Erythroblast (primary cell): ENCODE measurements at regions not wholly inside any gene's neighbourhood (a gene's known extent, or its start where the extent isn't known, plus 50 kb on each side); places are given as distances from the start of the nearest gene placed in this dataset.

Source experiments
- DNase-seq, 2 experiments: peaks; one replicate each; lab custom pipeline; 2025; lab: John Stamatoyannopoulos, UW
- GATA1 ChIP-seq: IDR thresholded peaks from 2 replicates; pipeline ENCODE4 v1.6.1; 2011; ENCODE audit warnings: low read depth, mild to moderate bottlenecking, control low read depth, low read length, moderate library complexity
- POLR2A ChIP-seq: IDR thresholded peaks from 2 replicates; pipeline ENCODE4 v1.6.1; 2011; ENCODE audit warnings: mild to moderate bottlenecking, low read length

- no peak for TF ChIP-seq GATA1
- TF ChIP-seq POLR2A = no peak
- DNase-seq = no peak
These were observed 679.7 kb downstream of the FAT4 start for GRCh38 chr4:125994430-125994829.

DNA sequence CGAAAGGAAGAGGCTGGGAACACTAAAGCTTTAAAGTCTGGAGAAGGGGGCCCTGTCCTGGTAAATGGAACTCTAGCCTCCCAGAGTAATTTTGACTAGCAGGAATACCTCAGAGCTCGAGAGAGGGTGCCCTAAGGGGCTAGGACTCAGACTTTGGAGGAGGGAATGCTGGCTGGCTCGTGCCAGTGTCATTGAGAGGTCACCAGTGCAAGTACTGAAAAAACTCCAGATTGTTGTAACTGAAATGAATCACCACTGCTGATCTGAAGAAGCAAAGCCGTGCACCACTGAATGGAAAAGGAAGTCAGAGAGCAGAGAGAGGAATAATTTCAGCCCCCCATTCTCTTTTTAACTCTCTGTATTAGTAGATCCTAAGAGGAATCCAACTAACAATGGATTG, 690.2 kb downstream of the FAT4 start:
- TF ChIP-seq GATA1 (no peak), POLR2A (no peak)
- DNase-seq = no peak

DNA sequence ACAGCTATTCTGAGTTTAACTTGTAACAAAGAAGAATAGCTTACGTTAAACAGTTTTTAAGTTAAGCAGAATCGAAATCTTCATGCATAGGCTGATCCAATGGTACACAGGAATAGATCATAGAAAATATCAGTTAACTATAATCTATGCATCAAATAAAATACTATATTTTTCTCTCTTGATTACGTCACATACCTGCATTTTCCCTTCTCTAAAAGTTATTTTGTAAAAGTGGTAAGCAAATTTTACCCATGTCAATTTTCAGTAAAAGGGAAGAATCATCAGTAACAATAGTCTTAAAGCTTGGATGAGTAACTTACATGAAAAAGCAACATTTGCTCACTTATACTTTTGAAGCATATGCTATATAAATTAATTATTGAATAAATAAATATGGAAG, 692.4 kb downstream of the FAT4 start:
- TF ChIP-seq GATA1 (no peak), POLR2A (no peak)
- no peak for DNase-seq

- DNase-seq = no peak
- TF ChIP-seq GATA1 (no peak), POLR2A (no peak)
These were observed 698.0 kb downstream of the FAT4 start for GRCh38 chr4:126012691-126013290.

DNA sequence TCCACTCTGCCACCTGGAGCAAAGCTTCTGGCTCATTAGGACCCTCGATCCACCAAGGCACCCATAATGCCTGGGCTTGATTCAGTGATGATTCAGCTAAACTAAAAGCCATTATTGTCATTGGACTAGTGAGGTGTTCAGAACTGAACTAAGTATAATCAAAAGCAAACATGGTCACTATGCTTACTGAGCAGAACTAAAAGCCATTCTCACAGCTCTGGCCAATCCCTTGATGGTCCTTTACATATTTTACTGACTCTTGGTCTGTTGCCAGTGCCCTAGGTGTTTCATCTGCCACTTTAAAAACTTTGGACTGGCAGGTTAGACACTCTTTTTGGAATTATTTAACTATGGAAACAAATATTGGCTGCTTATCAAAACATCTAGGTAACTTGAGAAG, 703.5 kb downstream of the FAT4 start:
- no peak for DNase-seq
- no peak for TF ChIP-seq POLR2A
- no peak for TF ChIP-seq GATA1

DNA sequence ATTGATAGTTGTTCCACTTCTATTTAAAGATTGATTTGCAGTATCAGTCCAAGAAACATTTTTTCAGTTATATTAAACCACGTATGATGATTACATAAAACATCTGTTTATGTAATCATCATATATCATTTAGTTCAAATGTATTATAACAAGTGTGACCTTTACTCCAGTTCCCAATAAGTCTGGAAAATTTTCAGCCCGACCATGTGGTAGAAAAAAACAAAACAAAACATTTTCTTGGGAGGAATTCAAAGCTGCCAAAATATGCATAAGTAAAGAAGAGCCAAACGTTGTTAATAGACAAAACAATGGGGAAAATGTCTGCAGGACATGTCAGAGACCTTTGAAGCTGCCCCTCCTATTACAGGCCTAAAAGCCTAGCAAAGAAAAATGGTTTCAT, 709.1 kb downstream of the FAT4 start:
- no peak for DNase-seq
- no peak for TF ChIP-seq GATA1

GRCh38 chr4:126027601-126028000, 712.8 kb downstream of the FAT4 start:
- DNase-seq = no peak
- TF ChIP-seq GATA1 = no peak
- no peak for TF ChIP-seq POLR2A

GRCh38 chr4:126028876-126029275, 714.1 kb downstream of the FAT4 start:
- no peak for DNase-seq
- TF ChIP-seq POLR2A = no peak
- TF ChIP-seq GATA1 = no peak

GRCh38 chr4:126037231-126037630, 722.5 kb downstream of the FAT4 start:
- TF ChIP-seq POLR2A (no peak), GATA1 (no peak)
- no peak for DNase-seq

GRCh38 chr4:126038502-126039144, 723.9 kb downstream of the FAT4 start:
- no peak for DNase-seq
- TF ChIP-seq GATA1 = no peak
- no peak for TF ChIP-seq POLR2A

- DNase-seq = no peak
- no peak for TF ChIP-seq GATA1
- no peak for TF ChIP-seq POLR2A
These were observed 731.4 kb downstream of the FAT4 start for GRCh38 chr4:126046081-126046614.

- TF ChIP-seq POLR2A (no peak), GATA1 (no peak)
- DNase-seq = no peak
These were observed 732.4 kb downstream of the FAT4 start for GRCh38 chr4:126047114-126047513.

DNA sequence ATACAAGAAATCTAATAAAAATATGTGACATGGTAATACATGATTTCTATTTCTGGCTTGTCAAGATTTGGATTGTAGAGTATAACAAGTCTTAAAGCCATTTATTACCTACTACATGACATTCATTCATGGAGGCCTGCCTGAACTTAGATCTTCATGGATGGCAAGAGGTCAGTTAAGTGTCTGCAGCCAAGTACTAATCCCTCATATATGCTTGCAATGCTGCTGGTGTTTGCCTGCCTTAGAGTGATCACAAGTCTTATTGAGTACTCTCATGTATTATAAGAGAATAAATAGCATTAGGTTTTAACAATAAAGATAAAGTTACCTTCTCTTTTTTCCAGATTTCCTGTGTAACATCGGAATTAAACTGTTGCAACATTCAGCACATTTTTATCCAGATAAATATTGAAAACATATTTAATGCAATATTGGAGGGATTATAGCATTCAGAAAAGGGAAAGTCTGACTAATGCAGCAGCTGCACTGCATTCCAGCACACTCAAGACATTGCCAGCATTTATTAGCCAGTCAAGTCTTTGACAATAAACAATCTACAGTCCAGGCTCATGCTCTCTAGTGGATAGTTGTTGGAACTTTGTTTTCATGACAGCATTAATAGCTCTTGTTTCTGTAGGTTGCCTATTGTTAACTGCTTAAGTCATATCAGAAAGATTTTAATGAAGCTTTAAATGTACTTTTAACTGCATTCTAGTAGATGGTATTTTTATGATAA, 737.1 kb downstream of the FAT4 start:
- no peak for DNase-seq
- TF ChIP-seq POLR2A (no peak), GATA1 (no peak)

DNA sequence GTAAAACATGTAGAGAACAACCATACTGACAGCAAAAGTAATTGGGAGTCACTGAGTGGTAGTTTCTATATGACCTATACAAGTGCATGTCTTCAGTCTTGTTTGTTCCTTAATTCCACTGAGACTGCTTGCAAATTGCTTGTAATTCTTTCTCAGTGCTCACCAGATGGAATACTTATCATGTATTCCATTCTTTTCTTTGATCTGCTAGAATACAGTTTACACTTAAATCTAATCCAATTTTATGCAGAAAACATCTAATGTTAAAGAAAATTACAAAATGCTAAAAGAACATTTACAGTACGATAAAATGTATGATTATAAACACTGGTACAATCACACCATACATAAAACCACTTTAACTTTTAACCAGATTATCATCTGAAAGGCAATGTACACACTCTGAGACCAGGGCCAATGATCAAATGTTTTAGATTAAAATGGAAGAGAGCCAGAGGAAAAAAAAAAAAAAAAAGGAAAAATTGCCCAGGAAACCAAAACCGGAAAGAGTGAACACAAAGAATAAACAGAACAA, 741.4 kb downstream of the FAT4 start:
- TF ChIP-seq GATA1 (no peak), POLR2A (no peak)
- DNase-seq = no peak
